ENCODE measurements at regions not wholly inside any gene's neighbourhood (a gene's known extent, or its start where the extent isn't known, plus 50 kb on each side); places are given as distances from the start of the nearest gene placed in this dataset.
"Not testable (repeated sequence)": the region's sequence is repeated elsewhere in the genome, so short reads cannot be mapped to it uniquely, and the experiment has no call there.

DNA sequence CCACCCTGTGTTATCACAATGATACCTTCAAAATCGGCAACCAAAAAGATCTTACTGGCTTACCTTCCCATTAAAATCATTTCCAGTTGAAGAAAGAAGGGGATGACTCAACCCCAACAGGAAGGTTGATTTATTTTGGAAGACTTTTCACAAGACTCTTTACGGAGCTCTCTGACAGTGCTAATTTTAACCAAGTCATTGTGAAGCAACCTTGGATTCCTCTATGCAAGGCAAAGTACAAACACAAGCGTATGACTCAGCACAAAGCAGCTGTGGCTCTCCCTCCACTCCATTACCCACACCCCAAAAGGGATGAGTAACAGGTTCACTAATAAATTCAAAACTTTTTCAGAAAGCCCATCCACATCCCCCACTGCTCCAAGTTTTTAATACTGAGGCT lies 213.8 kb upstream of the FGF13 start:
- peak; percentile 14 to 26 for DNase-seq

DNA sequence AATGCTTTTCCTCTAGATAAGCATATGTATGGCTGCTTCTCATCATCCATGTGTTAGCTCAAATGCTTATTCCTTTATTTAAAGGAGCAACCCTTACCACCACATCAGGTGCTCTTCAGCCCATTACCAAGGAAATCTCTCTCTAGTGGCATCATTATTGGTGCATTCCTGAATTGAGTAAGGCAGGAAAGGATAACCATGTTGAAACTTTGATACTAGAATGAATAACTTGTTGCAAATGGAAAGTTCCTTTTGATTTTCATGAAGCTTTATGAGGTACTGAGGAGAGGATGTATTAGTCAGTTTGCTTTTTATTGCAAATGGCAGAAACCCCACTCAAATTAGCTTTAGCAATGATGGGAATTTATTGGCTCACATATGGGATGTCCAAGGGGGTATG lies 212.3 kb upstream of the FGF13 start:
- no peak for DNase-seq

DNA sequence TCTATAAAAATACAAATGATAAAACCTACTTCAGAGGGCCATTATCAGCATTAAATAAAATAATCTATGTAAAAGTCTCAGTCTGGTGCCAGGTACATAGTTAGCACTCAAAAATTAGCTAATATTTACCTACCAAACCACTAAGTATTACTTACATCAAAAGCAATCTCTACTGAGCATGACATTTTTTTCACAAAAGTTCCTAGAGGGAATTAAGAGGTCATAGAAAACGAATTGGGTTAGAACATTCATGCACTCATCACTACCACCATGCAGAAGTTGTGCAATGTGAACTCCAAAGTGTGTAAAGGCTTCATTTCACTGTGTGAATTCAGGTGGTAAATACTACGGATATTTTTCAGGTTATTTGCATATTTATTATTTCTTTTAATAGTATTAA lies 209.5 kb upstream of the FGF13 start:
- no peak for DNase-seq

DNA sequence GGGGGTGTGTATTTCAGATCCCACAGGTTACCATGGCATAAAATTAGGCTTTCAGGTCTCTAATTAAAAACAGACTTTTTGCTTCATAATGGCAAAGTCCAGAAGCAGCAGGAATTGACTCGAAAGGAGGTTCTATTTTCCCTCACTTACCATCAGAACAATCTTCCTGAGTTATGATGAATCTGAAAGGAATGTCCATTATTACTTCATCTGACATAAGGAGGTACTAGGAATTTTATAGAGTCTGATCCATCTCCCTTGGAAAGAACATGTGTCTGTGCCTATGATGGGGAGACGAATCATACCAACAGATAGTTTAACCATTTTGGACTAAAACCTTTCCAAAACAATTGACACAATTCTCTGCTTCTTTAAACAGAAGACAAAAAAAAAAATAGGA lies 206.3 kb upstream of the FGF13 start:
- DNase-seq = no peak

DNA sequence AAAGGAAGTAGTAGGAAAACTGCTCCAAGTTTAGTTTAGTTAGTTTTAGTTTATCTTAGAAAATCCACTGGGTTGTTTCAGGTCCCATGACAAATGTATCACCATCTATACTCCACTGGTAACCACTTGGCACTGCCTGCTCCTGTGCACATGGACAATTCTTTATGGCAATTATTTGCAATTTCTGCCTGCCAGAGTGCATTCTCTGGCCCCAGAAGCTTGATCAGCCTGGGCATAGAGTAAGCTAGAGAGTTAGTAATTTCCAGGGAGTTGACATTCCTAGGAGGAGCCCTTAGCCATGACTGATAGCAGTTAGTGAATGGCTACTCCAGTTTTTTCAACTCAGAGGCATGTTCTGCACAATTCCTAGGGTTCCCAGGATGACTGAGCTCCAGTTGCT lies 203.2 kb upstream of the FGF13 start:
- no peak for DNase-seq

DNA sequence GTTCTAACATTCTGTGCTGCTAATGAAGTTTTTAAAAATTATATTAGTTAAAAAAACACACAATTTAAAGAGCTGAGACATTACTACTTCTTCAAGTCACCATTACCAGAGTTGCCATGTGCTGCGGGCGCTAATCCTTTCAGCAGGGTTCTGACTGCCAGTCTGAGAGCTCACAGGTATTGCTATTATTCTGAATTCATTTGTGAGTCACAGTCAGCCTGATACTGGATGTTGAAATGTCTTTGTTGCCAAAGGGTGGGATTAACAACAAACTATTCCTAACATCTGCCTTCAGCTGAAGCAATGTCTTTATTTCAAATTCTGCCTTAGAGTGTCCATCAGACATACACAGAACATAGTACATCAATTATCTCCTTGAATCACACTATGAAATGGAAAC lies 197.1 kb upstream of the FGF13 start:
- no peak for DNase-seq

DNA sequence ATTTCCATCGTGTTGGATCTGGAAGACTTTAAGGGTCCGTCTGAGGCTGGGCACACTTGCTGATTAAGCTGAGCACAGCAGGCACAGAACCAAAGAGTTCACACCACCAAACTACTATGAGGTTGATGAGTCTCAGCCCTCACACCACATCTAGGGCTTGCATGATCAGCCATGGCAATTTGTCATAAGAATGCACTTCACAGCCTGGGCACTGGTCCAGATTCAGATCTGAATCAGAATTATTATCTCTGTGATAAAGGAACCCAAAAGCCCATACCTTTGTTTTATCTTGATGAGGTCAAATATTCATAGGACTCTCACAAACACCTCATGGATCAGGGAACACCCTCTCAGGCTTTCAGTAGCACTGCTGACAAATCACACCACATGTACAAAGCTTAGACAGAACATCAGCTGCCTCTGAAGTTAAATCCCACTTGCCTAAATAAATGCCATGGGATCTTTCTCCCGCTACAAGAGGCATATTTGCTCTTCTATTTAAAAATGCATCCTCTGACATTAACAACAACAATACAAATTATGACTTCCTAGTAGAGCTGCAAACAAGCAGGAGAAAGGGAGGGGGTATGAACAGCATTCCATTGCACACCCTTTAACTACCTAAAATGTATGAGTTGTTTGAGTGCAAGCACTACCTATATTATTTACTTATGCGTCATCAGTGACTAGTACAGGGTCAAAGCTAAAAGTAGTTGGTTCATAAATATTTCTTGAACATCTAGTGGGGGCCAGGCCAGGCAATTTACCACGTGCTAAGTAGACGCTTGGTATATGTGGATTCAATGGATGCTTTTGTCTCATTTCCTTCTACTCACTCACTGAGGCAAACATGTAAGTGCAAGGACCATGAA lies 186.3 kb upstream of the FGF13 start:
- DNase-seq = no peak

DNA sequence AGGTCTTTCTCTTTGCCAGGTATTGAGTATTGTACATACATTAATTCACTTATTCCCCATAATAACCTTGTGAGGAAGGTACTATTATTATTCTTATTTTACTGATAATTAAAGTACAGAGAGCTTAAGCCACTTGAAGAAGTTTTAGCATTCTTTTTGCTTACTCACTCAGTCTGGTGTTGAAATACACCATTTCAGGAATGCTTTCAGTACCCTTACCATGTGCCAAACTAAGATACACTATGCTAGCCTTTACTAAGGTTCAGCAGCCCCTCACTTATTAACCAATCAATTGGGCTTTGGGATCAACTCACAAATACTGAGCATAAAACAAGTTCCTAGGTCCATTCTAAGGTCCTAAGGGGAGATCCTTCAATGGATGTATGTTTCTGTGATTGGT lies 179.0 kb upstream of the FGF13 start:
- no peak for DNase-seq

DNA sequence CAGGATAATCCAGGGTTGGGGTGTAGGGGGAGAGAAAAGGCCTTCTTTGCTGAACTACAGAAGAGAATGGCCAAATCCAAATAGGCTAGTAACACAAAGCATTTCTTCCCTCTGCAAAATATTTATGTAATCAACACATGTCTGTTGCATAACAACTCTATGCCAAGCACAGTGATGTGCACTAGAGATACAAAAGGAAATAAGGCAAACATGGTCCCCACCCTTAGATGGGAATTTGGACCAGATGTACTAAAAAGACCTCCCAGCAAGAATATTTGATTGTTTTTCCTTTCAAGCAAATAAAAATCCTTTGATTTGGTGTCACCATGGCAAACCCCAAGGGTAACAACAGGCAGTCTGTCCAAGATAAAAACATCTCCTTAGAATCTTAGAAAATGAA lies 177.6 kb upstream of the FGF13 start:
- DNase-seq = no peak

DNA sequence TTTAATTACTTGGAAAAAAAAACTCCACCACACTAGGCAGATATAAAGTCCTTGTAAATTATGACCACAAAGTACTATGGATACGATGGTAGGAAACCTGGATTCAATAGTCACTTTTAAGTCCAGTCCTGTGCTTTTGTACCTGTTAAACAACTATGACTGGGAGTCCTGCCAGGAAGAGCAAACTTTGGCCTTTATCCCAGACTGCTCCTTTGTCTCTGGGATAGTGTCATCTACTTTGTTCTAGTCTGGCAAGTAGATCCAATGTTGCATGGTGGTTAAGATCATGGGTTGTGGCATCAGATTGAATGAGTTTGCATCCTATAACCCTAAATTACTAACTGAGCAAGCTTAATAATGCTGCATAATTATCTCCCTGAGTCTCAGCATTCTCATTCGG lies 175.3 kb upstream of the FGF13 start:
- no peak for DNase-seq

DNA sequence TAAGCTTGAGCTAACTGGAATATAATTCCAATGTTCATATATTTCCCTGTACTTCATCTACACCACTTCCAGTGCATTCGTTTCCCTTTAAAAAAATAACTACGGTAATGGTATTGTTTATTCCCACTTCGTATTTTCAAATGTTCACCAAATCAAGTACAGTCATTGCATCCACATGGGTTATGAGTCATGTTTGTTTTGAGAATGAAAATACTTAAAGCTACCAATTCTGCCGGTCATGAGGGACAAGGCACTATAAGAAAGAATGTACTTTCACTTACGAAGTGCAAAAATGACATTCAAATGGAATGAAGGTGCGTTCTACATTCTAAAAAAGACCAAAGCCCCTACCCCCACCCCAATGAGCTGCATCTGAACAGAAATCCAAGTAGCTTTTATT lies 174.4 kb upstream of the FGF13 start:
- no peak for DNase-seq

DNA sequence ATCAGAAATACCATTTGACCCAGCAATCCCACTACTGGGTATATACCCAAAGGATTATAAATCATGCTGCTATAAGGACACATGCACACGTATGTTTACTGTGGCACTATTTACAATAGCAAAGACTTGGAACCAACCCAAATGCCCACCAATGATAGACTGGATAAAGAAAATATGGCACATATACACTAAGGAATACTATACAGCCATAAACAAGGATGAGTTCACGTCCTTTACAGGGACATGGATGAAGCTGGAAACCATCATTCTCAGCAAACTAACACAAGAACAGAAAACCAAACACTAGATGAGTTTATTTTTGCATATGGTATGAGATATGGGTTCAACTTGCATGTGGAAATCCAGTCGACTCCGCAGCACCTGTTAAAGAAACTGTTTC lies 168.8 kb upstream of the FGF13 start:
- not testable (repeated sequence) for DNase-seq

DNA sequence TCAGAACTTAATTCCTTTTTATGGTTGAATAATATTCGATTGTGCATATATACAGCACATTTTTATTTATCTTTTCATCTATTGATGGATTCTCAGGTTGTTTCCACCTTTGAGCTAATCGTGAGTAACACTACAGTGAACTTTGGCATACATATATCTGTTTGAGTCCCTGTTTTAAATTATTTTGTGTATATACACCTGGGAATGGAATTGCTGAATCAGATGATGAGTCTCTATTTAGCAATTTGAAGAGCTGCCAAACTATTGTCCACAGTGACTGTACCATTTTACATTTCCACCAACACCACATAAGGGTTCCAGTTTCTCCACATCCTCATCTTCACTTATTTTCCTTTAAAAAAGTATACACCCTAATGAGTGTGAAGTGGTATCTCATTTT lies 166.2 kb upstream of the FGF13 start:
- no peak for DNase-seq

DNA sequence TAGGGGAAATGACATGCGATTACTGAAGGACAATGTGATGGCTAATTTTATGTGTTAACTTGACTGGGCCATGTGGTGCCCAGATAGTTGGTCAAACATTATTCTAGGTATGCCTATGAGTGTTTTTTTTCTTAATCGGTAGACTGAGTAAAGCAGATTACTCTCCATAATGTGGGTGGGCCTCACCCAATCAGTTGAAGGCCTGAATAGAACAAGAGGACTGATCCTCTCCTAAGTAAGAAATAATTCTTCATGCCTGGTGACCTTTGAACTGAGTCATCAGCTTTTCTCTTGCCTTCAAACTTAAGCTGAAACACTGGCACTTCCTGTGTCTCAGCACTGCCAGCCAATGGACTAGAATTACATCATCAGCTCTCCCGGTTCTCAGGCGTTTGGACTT lies 164.0 kb upstream of the FGF13 start:
- DNase-seq = no peak

DNA sequence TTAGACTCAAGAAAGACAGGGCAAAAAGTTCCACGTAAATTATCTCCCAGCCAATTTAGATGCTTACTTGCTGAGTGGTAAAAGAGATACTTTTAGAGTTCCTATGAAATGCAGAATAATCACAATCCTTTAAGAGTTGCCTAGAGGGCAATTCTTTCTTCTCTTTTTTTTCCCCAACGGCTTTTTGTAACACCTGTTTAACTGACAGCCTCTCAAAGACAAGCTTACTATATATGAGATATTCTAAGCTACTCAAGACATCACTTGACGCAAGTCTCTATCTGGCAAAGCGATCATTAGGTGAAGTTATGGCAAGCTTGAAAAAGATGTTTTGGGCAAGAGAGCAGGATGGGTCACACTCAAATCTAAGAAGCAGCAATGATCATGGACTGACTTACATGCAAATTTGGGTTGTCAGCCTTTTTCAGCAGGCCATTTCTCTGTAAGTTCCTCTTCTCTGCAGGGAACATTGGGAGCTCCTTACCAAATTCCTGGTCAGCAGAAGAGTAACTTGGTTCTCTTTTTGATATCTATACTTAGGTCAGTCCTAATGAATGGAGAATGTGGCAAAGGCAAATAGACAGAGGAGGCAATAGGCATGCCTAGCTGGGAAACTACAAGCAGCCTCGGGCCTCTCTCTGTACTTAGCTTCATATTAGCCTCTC lies 162.9 kb upstream of the FGF13 start:
- DNase-seq = no peak

DNA sequence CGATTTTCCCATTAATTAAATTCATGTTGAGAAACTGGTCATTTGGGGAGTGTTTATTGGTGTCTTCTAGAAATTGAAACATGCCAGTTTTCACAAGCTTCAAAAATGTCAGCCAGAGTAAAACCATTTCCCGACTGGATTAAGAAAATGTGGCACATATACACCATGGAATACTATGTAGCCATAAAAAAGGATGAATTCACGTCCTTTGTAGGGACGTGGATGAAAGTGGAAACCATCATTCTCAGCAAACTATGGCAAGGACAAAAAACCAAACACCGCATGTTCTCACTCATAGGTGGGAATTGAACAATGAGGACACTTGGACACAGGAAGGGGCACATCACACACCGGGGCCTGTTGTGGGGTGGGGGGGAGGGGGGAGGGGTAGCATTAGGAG lies 162.1 kb upstream of the FGF13 start:
- DNase-seq = not testable (repeated sequence)

DNA sequence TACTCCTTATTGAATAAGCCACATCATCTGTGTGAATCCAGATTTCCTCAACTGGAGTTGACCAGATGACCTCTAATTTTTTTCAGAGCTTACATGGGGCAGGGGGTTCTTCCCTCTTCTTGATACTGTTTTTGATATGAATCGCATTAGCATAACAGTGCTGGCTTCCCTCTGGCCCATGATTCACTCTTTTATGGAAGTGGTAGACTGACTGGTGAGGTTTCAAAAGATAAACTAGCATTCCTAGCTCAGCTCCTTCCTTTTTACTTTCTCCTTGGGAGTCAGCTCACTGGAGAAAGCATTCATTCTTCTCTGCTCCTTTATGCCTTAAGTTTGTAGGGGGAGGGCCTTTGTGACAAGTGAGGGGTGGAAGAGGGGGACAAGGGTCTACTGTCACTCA lies 161.0 kb upstream of the FGF13 start:
- DNase-seq = no peak

DNA sequence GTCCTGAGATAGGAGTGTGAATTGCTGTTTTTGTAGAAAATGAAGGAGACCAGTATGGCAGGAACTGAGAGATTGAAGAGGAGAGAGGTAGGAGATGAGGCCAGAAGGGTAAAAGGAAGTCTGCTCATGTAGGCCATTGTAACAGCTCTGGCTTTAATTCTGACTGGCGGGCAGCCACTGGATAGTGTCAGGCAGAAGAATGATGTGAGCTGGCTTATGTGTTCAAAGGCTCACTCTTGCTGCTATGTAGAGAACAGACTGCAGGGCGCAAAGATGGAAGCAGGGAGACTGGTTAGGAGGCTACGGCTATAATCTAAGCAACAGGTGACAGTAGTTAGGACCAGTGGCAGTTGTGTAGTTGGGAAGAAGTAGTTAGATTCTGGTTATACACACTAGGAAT lies 160.2 kb upstream of the FGF13 start:
- DNase-seq = no peak

DNA sequence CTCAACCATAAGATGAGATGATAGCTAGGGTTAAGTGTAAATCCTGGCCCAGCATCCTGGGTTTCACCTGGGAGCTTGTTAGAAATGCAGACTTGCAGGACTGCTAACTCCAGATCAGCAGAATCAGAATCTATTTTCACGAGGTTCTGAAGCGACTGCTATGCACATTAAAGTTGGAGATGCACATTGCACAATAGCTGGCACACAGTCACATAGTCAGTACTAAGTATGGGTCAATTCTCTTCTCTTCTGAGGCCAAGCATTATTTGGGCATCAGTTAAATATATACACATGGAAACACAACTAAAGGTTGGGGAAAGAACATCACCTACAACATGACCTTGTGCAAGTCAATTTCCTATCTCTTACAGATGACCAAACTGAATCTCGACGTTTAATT lies 155.1 kb upstream of the FGF13 start:
- no peak for DNase-seq

DNA sequence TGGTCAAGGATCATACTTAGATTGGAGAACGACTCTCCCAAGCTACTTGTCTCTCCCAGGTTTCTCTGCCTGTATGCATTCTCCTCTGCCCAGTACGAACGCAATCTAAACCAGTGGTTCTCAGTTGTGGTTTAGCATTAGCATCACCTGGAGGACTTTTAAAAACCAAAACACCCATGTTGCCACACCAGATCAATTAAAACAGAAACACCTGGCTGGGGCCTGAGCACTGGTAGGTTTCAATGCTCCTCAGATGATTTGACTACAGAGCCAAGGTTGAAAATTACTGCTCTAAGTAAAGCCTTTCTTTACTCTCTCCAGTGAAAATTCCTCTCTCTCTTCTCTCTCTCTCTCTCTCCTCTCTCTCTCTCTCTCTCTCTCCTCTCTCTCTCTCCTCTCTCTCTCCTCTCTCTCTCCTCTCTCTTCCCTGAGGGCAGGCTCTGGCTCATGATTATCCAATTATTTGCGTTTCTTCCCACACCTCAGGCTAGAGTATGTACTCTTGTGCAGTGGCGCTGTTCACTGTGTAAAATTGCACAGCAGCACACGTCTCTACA lies 153.7 kb upstream of the FGF13 start:
- no peak for DNase-seq

DNA sequence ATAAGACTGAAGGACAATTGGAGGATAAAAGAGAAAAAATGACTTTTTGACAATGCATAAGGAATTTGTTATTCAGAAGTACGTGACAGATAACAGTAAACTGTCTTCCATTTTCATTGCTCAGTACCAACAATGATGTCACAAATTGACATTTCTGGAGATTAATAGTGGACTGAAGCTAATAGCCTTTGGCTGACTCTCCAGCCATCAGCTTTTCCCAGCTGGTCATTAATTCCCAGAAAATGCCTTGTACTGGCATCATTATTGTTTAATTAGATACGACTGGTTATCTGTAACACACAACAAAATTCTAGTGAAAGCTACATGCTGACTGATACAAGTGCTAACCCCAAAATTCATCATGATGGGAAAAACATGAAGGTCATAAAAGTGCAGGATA lies 147.9 kb upstream of the FGF13 start:
- DNase-seq = no peak

DNA sequence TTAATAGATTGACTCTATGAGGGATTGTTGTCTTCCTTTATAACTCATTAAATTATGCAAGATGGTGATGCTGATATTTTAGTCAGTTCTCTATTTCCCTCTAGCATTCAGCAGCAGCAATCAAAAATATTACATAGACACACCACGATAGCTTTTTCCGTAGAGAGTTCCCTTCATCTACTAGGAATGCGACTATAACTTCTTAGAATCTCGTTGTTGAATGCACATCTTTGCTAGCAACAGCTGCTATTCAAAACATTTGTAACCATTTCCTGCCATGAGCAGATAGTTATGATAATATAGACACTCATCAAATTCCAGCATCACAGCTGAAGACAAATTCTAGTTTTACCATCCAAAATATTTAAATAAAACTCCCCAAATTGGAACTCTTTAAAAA lies 147.4 kb upstream of the FGF13 start:
- no peak for DNase-seq

DNA sequence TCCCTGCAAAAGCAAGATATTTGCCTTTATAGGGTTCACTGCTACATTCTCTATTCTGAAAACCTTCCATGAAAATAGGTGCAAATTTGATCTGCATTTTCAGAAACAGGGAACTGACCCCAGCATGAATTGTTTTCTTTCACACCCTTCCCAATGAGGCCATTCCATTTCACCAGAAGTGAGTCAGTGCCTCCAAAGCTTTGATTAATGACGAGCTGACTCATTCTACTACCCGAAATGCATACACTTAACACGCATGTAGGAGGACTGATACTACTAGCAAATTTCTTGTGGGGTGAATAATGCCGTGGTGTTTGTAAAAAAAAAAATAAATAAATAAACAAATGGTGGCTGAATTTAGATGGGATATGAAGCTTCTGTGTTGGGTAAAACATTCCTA lies 146.9 kb upstream of the FGF13 start:
- DNase-seq = no peak

DNA sequence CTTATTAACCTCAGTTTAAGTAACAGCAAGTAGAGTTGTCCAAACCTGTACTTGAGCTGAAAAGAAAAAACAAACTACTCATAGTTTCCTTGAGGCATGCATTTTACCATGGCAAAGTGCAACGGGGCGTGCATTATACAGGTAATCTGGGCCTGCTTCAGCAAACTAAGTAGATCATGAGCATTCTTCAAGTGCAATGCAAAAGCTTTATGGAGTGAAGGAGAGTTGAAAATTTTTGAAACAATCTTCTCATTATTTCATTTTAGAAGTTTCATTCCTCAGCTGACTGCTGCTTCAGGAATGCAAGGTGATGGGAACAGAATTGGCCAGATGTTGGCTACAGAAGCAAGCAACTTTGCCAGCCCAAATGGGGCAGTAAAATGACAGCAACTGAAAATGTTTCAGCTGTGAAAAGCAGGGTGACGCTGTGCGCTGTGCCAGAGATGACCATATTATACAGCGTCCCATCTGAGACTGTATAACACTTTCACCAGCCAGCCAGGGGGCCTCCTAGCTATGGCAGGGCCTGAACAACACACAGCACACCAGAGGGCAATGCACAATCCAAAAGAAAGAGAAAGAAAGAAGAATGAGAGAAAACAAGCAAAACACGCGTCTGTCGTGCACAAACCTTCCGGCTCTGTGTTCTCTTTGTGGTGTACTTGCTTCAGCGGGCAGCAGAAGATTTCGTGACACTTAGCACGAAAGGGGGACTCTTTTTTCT lies 145.5 kb upstream of the FGF13 start:
- no peak for DNase-seq

All from Kasumi-1 (cell line).